Tibial nerve (tissue), 4 donors: ENCODE measurements at regions not wholly inside any gene's neighbourhood (a gene's known extent, or its start where the extent isn't known, plus 50 kb on each side); places are given as distances from the start of the nearest gene placed in this dataset.

Source experiments
- DNase-seq, 2 donors: peaks; one replicate each; pipeline ENCODE4 v3.0.0-alpha.2; 2019; ENCODE audit warnings: low spot score in 2 of 2
- H3K27ac ChIP-seq, 4 donors: fragments of 200-600 bp; sonication (generic) in 3 of 4; one replicate each; pipeline ENCODE4 v1.5.1; 2017 to 2019; ENCODE audit warnings: mild to moderate bottlenecking in 1 of 4
- H3K27me3 ChIP-seq, 2 donors: fragments of 200-600 bp; sonication (generic) in 1 of 2; one replicate each; pipeline versions ENCODE4 v1.5.1 to v1.6.0; 2017 to 2019
- H3K36me3 ChIP-seq, 3 donors: fragments of 200-600 bp; sonication (generic); one replicate each; pipeline ENCODE4 v1.5.1; 2018 to 2019
- H3K4me1 ChIP-seq, 4 donors: fragments of 200-600 bp; sonication (generic) in 3 of 4; one replicate each; pipeline ENCODE4 v1.5.1; 2017 to 2019
- H3K4me3 ChIP-seq, 4 donors: fragments of 200-600 bp; sonication (generic) in 3 of 4; one replicate each; pipeline ENCODE4 v1.5.1; 2017 to 2019; ENCODE audit warnings: mild to moderate bottlenecking in 1 of 4, moderate library complexity in 1 of 4
- H3K9me3 ChIP-seq, 4 donors: fragments of 200-600 bp; sonication (generic) in 3 of 4; one replicate each; pipeline ENCODE4 v1.5.1; 2017 to 2019
- EP300 ChIP-seq, 2 donors: sonication (generic); formaldehyde crosslinking; IDR thresholded peaks; one replicate each; pipeline ENCODE4 v1.6.1; 2017; ENCODE audit warnings: antibody characterized with exemption in 2 of 2, mild to moderate bottlenecking in 1 of 2
- POLR2A ChIP-seq, 2 donors: fragments of 450-650 bp; IDR thresholded peaks; one replicate each; pipeline ENCODE4 v1.6.1; 2017; ENCODE audit warnings: antibody characterized with exemption in 2 of 2, mild to moderate bottlenecking in 2 of 2, moderate library complexity in 2 of 2
- WGBS, 2 donors: methylation state at CpG; one replicate each; pipeline ENCODE4 v1.1.5; 2018; 5-methylcytosine and 5-hydroxymethylcytosine counted together
- TF ChIP-seq, protein P1 (sequence below), 5 experiments: fragments of 200-600 bp in 3 of 5; fragments of 450-650 bp in 2 of 5; sonication (generic) in 3 of 5; IDR thresholded peaks; one replicate each; pipeline ENCODE4 v1.5.1; 2016 to 2019; ENCODE audit warnings: antibody characterized with exemption in 5 of 5, mild to moderate bottlenecking in 3 of 5, moderate library complexity in 2 of 5

DNA sequence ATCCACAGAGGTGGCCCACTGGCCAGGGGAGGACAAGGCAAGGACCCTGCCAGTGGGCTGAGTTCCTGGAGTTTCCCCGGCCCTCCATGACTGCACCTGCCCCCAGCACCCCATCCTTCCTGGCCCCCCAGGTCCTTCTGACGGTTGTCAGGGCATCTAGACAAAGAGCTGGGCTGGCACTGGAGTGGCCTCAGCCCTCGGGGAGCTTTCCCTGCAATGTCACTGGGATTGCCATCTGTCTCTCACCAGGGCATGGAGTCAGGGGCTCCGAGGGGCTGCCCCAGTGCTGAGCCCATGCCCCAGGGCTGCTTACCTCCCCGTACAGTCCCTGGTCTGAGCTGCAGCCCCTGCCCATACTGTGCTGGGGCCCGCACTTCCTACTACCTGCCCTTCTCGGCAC is 446.5 kb upstream of the MKI67 start:
- no peak overlapping the region for H3K27ac ChIP-seq
- 66 to 82% methylated on average over 4 to 5 of the region's 7 CpGs for WGBS, 2 donors
- H3K27me3 ChIP-seq: no peaks in the 10 kb centered on the region
- DNase-seq: no peak
- TF ChIP-seq EP300 (IDR thresholded peaks at IDR 0.05) (no peak), POLR2A (IDR thresholded peaks at IDR 0.05) (no peak)
- TF ChIP-seq, protein P1, sequence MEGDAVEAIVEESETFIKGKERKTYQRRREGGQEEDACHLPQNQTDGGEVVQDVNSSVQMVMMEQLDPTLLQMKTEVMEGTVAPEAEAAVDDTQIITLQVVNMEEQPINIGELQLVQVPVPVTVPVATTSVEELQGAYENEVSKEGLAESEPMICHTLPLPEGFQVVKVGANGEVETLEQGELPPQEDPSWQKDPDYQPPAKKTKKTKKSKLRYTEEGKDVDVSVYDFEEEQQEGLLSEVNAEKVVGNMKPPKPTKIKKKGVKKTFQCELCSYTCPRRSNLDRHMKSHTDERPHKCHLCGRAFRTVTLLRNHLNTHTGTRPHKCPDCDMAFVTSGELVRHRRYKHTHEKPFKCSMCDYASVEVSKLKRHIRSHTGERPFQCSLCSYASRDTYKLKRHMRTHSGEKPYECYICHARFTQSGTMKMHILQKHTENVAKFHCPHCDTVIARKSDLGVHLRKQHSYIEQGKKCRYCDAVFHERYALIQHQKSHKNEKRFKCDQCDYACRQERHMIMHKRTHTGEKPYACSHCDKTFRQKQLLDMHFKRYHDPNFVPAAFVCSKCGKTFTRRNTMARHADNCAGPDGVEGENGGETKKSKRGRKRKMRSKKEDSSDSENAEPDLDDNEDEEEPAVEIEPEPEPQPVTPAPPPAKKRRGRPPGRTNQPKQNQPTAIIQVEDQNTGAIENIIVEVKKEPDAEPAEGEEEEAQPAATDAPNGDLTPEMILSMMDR (IDR thresholded peaks at IDR 0.05): no peak
- no peaks in the 10 kb centered on the region for H3K4me1 ChIP-seq
- no peaks in the 10 kb centered on the region for H3K36me3 ChIP-seq
- no peak overlapping the region for H3K4me3 ChIP-seq
- H3K9me3 ChIP-seq: no peaks in the 10 kb centered on the region

DNA sequence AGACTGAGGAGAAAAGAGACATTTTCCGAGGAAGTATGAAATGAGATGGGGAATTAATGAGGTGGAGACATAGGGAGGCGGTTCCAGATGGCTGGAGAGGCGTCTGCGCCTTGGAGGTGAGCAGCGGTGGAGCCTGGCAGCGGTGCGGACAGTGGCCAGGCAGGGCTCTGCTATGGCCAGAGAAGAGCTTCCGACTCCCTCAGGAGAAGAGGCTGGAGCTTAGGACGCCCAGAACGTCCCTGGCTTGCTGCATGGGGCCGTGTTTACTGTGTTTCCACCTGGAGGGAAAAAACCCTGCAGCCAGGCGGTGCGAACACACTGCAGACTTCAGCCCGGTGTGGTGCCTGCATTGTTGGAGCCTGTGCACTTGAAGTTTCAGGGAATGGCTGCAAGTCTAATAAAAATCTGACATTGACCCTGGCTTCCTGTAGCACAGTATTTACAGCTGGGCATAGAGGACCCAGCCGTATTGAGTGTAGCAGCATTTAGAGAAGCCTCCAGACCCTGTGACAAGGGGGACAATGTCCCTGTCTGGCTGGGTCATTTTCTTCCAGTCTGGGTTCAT is 447.1 kb upstream of the MKI67 start:
- H3K36me3 ChIP-seq: no peaks in the 10 kb centered on the region
- no peaks in the 10 kb centered on the region for H3K9me3 ChIP-seq
- WGBS, 2 donors: 81 to 85% methylated on average over 13 to 15 of the region's 15 CpGs
- no peaks in the 10 kb centered on the region for H3K4me1 ChIP-seq
- no peaks in the 10 kb centered on the region for H3K27me3 ChIP-seq
- H3K4me3 ChIP-seq: no peak overlapping the region
- DNase-seq: no peak
- H3K27ac ChIP-seq: no peak overlapping the region
- TF ChIP-seq, protein P1 (IDR thresholded peaks at IDR 0.05): no peak
- no peak for TF ChIP-seq POLR2A (IDR thresholded peaks at IDR 0.05)
- TF ChIP-seq EP300 (IDR thresholded peaks at IDR 0.05): no peak

DNA sequence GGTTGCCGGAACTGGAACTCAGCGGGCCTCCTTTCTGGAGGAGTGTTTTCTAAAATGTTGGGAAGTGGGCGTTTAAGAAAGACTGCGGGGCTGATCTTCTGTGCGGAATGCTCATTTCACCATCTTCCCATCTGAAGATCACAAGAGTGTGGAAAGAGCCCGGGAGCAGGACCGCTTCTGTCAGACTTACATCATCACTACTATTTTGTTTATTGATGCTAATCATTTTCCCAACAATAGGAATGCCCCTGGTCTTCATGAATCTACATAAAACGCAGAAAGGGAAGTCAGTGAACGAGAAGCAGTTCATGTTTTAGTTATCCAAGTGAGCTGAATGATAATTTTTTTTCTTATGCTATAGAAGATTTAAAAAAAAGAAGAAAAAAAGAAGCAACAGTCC is 447.8 kb upstream of the MKI67 start:
- H3K9me3 ChIP-seq: no peaks in the 10 kb centered on the region
- no peak overlapping the region for H3K4me3 ChIP-seq
- no peaks in the 10 kb centered on the region for H3K27me3 ChIP-seq
- 73 to 80% methylated on average over 9 of the region's 9 CpGs for WGBS, 2 donors
- no peak overlapping the region for H3K27ac ChIP-seq
- H3K36me3 ChIP-seq: no peaks in the 10 kb centered on the region
- H3K4me1 ChIP-seq: no peaks in the 10 kb centered on the region
- no peak for DNase-seq
- no peak for TF ChIP-seq POLR2A (IDR thresholded peaks at IDR 0.05)
- TF ChIP-seq EP300 (IDR thresholded peaks at IDR 0.05): no peak
- TF ChIP-seq, protein P1 (IDR thresholded peaks at IDR 0.05): no peak

DNA sequence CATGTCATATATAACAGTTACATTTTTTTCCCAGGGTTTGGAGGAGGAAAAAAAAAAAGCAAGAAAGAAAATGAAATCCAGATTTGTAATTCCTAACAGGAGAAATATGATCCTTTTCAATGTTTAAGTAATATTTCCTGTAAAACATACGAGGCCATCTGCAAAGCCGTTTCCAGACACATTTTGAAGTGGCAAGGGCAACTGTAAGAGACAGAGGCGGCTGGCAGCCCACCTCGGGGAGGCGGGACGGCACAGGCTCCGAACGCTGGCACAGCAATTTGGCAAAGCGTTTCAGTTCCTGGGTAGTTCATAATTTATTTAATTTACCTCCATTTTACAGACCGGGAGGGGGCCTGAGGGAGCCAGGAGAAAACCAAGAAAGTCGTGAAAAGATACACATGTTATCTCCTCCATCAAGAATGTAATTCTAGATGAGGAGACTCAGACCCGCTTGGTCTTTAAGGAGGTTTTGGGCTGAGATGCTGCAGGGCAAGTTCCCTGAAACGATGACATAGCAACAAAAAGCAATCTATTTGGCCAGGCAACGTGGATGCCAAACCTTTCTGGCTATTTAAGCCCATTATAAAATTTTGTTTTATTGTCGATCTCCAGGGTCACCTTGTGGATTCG is 448.5 kb upstream of the MKI67 start:
- no peak overlapping the region for H3K27ac ChIP-seq
- H3K27me3 ChIP-seq: no peaks in the 10 kb centered on the region
- no peak overlapping the region for H3K4me3 ChIP-seq
- TF ChIP-seq EP300 (IDR thresholded peaks at IDR 0.05) (no peak), POLR2A (IDR thresholded peaks at IDR 0.05) (no peak)
- TF ChIP-seq, protein P1 (IDR thresholded peaks at IDR 0.05): no peak
- no peaks in the 10 kb centered on the region for H3K9me3 ChIP-seq
- 54 to 63% methylated on average over 16 of the region's 16 CpGs for WGBS, 2 donors
- no peak for DNase-seq
- H3K36me3 ChIP-seq: no peaks in the 10 kb centered on the region
- H3K4me1 ChIP-seq: no peaks in the 10 kb centered on the region

DNA sequence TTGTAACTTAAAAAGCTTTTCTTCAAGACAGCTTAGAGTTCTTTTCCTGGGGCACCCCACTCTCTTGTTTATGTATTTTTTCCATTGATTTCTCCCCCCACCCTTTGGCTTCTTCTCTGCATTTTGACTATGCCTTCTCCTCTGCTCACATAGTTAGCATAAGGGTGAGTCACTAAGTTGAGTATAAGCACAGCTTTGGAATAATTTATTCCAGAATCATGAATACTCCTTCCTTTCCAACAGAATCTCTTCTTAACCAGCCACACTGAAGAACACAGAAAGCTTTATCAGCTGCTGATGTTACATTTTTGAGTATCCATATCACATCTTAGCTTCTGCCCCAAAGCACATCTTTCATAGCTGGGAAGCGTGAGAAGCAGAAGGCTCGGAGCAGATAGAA is 449.5 kb upstream of the MKI67 start:
- 53 to 55% methylated on average over 2 of the region's 2 CpGs for WGBS, 2 donors
- Histone ChIP-seq H3K9me3 (no peaks in the 10 kb centered on the region), H3K27me3 (no peaks in the 10 kb centered on the region), H3K36me3 (no peaks in the 10 kb centered on the region), H3K27ac (no peak overlapping the region), H3K4me3 (no peak overlapping the region), H3K4me1 (no peaks in the 10 kb centered on the region)
- DNase-seq: no peak
- TF ChIP-seq EP300 (IDR thresholded peaks at IDR 0.05) (no peak), POLR2A (IDR thresholded peaks at IDR 0.05) (no peak)
- TF ChIP-seq, protein P1 (IDR thresholded peaks at IDR 0.05): no peak
